Activated naive CD8-positive, alpha-beta T cell treated with anti-CD3 and anti-CD28 coated beads for 36 hours (primary cell): ENCODE measurements at regions not wholly inside any gene's neighbourhood (a gene's known extent, or its start where the extent isn't known, plus 50 kb on each side); places are given as distances from the start of the nearest gene placed in this dataset.

Source experiments
- DNase-seq: peaks from one replicate; pipeline ENCODE4 v3.0.0; 2021
- H3K27ac Mint-ChIP-seq: one replicate; pipeline ENCODE4 v1.8.0; 2022; ENCODE audit warnings: mild to moderate bottlenecking, moderate library complexity, mixed read lengths
- H3K27me3 Mint-ChIP-seq: one replicate; pipeline ENCODE4 v1.8.0; 2022; ENCODE audit warnings: mild to moderate bottlenecking, mixed read lengths
- H3K36me3 Mint-ChIP-seq: one replicate; pipeline ENCODE4 v1.8.0; 2021; ENCODE audit warnings: mild to moderate bottlenecking, mixed read lengths
- H3K4me1 Mint-ChIP-seq: one replicate; pipeline ENCODE4 v1.8.0; 2021; ENCODE audit warnings: mixed read lengths
- H3K4me3 Mint-ChIP-seq: one replicate; pipeline ENCODE4 v1.8.0; 2022; ENCODE audit warnings: mild to moderate bottlenecking, moderate library complexity, mixed read lengths
- H3K9me3 Mint-ChIP-seq: one replicate; pipeline ENCODE4 v1.8.0; 2022; ENCODE audit warnings: mixed read lengths

- DNase-seq, result no peak
- peaks cover 69% of the 10 kb centered on the region for H3K27me3 Mint-ChIP-seq
- H3K36me3 Mint-ChIP-seq, result no peaks in the 10 kb centered on the region
These were observed 266.7 kb upstream of the FOXQ1 start for GRCh38 chr6:1045239-1045638.

GRCh38 chr6:1044040-1044836 lies 267.7 kb upstream of the FOXQ1 start:
- Mint-ChIP-seq H3K27ac (no peak overlapping the region), H3K36me3 (no peaks in the 10 kb centered on the region), H3K27me3 (peaks cover 61% of the 10 kb centered on the region), H3K9me3 (no peaks in the 10 kb centered on the region), H3K4me3 (no peak overlapping the region), H3K4me1 (no peaks in the 10 kb centered on the region)
- no peak for DNase-seq

More at GRCh38 chr6:1045239-1045638, 266.7 kb upstream of the FOXQ1 start:
- H3K4me3 Mint-ChIP-seq, result no peak overlapping the region
- H3K27ac Mint-ChIP-seq, result no peak overlapping the region
- H3K4me1 Mint-ChIP-seq, result no peaks in the 10 kb centered on the region
- H3K9me3 Mint-ChIP-seq, result no peaks in the 10 kb centered on the region

- no peaks in the 10 kb centered on the region for H3K36me3 Mint-ChIP-seq
- H3K27ac Mint-ChIP-seq, result no peak overlapping the region
- H3K4me3 Mint-ChIP-seq, result no peak overlapping the region
- no peaks in the 10 kb centered on the region for H3K4me1 Mint-ChIP-seq
- H3K9me3 Mint-ChIP-seq, result no peaks in the 10 kb centered on the region
- peaks cover 60% of the 10 kb centered on the region for H3K27me3 Mint-ChIP-seq
- no peak for DNase-seq
These were observed 268.5 kb upstream of the FOXQ1 start for GRCh38 chr6:1043458-1043836.

GRCh38 chr6:1042583-1043457 lies 269.1 kb upstream of the FOXQ1 start:
- H3K9me3 Mint-ChIP-seq, result no peaks in the 10 kb centered on the region
- no peak for DNase-seq

GRCh38 chr6:1040393-1040792 lies 271.5 kb upstream of the FOXQ1 start:
- no peaks in the 10 kb centered on the region for H3K9me3 Mint-ChIP-seq
- DNase-seq, result no peak

More at GRCh38 chr6:1042583-1043457, 269.1 kb upstream of the FOXQ1 start:
- Mint-ChIP-seq H3K27me3 (peaks cover 55% of the 10 kb centered on the region), H3K36me3 (no peaks in the 10 kb centered on the region), H3K27ac (no peak overlapping the region), H3K4me1 (no peaks in the 10 kb centered on the region), H3K4me3 (no peak overlapping the region)

GRCh38 chr6:1039746-1040145 lies 272.2 kb upstream of the FOXQ1 start:
- Mint-ChIP-seq H3K36me3 (no peaks in the 10 kb centered on the region), H3K4me1 (no peaks in the 10 kb centered on the region), H3K27ac (no peak overlapping the region)

More at GRCh38 chr6:1040393-1040792, 271.5 kb upstream of the FOXQ1 start:
- Mint-ChIP-seq H3K4me1 (no peaks in the 10 kb centered on the region), H3K27me3 (peaks cover 38% of the 10 kb centered on the region), H3K36me3 (no peaks in the 10 kb centered on the region), H3K4me3 (no peak overlapping the region), H3K27ac (no peak overlapping the region)

GRCh38 chr6:1039191-1039590 lies 272.7 kb upstream of the FOXQ1 start:
- Mint-ChIP-seq H3K4me1 (no peaks in the 10 kb centered on the region), H3K4me3 (no peak overlapping the region), H3K36me3 (no peaks in the 10 kb centered on the region), H3K27ac (no peak overlapping the region), H3K9me3 (no peaks in the 10 kb centered on the region), H3K27me3 (peaks cover 33% of the 10 kb centered on the region)
- DNase-seq, result no peak

More at GRCh38 chr6:1039746-1040145, 272.2 kb upstream of the FOXQ1 start:
- no peak for DNase-seq
- Mint-ChIP-seq H3K9me3 (no peaks in the 10 kb centered on the region), H3K27me3 (peaks cover 38% of the 10 kb centered on the region), H3K4me3 (no peak overlapping the region)

GRCh38 chr6:1037430-1038202 lies 274.3 kb upstream of the FOXQ1 start:
- no peak for DNase-seq
- Mint-ChIP-seq H3K27me3 (peaks cover 25% of the 10 kb centered on the region), H3K27ac (no peak overlapping the region), H3K9me3 (no peaks in the 10 kb centered on the region), H3K4me1 (no peaks in the 10 kb centered on the region), H3K36me3 (no peaks in the 10 kb centered on the region), H3K4me3 (no peak overlapping the region)

GRCh38 chr6:1035401-1035800 lies 276.5 kb upstream of the FOXQ1 start:
- Mint-ChIP-seq H3K27me3 (peaks cover 19% of the 10 kb centered on the region), H3K27ac (no peak overlapping the region), H3K36me3 (no peaks in the 10 kb centered on the region), H3K4me1 (no peaks in the 10 kb centered on the region), H3K9me3 (no peaks in the 10 kb centered on the region), H3K4me3 (no peak overlapping the region)
- DNase-seq, result no peak

- no peaks in the 10 kb centered on the region for H3K36me3 Mint-ChIP-seq
- no peaks in the 10 kb centered on the region for H3K9me3 Mint-ChIP-seq
- no peaks in the 10 kb centered on the region for H3K4me1 Mint-ChIP-seq
- H3K27ac Mint-ChIP-seq, result no peak overlapping the region
- H3K4me3 Mint-ChIP-seq, result no peak overlapping the region
- H3K27me3 Mint-ChIP-seq, result peaks cover 25% of the 10 kb centered on the region
- DNase-seq, result no peak
These were observed 280.2 kb upstream of the FOXQ1 start for GRCh38 chr6:1031720-1032119.

GRCh38 chr6:1029141-1029540 lies 282.8 kb upstream of the FOXQ1 start:
- H3K27me3 Mint-ChIP-seq, result peaks cover 21% of the 10 kb centered on the region
- no peak for DNase-seq
- H3K36me3 Mint-ChIP-seq, result no peaks in the 10 kb centered on the region
- H3K27ac Mint-ChIP-seq, result no peak overlapping the region
- H3K4me1 Mint-ChIP-seq, result no peaks in the 10 kb centered on the region
- no peaks in the 10 kb centered on the region for H3K9me3 Mint-ChIP-seq
- H3K4me3 Mint-ChIP-seq, result no peak overlapping the region

- Mint-ChIP-seq H3K4me3 (no peak overlapping the region), H3K27me3 (peaks cover 21% of the 10 kb centered on the region), H3K27ac (no peak overlapping the region), H3K4me1 (no peaks in the 10 kb centered on the region), H3K9me3 (no peaks in the 10 kb centered on the region), H3K36me3 (no peaks in the 10 kb centered on the region)
- DNase-seq, result no peak
These were observed 283.2 kb upstream of the FOXQ1 start for GRCh38 chr6:1028723-1029122.

GRCh38 chr6:1027795-1028569 lies 283.9 kb upstream of the FOXQ1 start:
- Mint-ChIP-seq H3K27me3 (peaks cover 21% of the 10 kb centered on the region), H3K4me3 (no peak overlapping the region), H3K27ac (no peak overlapping the region), H3K36me3 (no peaks in the 10 kb centered on the region), H3K9me3 (no peaks in the 10 kb centered on the region), H3K4me1 (no peaks in the 10 kb centered on the region)
- DNase-seq, result no peak

- Mint-ChIP-seq H3K4me3 (no peak overlapping the region), H3K36me3 (no peaks in the 10 kb centered on the region), H3K4me1 (no peaks in the 10 kb centered on the region), H3K27ac (no peak overlapping the region), H3K27me3 (peaks cover 16% of the 10 kb centered on the region), H3K9me3 (no peaks in the 10 kb centered on the region)
- no peak for DNase-seq
These were observed 284.6 kb upstream of the FOXQ1 start for GRCh38 chr6:1027109-1027794.
